Activated naive CD8-positive, alpha-beta T cell treated with anti-CD3 and anti-CD28 coated beads for 36 hours (primary cell): ENCODE measurements at regions not wholly inside any gene's neighbourhood (a gene's known extent, or its start where the extent isn't known, plus 50 kb on each side); places are given as distances from the start of the nearest gene placed in this dataset.

ENCODE experiments used
- DNase-seq: peaks from one replicate; pipeline ENCODE4 v3.0.0; 2021
- H3K27ac Mint-ChIP-seq: one replicate; pipeline ENCODE4 v1.8.0; 2022; ENCODE audit warnings: mild to moderate bottlenecking, moderate library complexity, mixed read lengths
- H3K27me3 Mint-ChIP-seq: one replicate; pipeline ENCODE4 v1.8.0; 2022; ENCODE audit warnings: mild to moderate bottlenecking, mixed read lengths
- H3K36me3 Mint-ChIP-seq: one replicate; pipeline ENCODE4 v1.8.0; 2021; ENCODE audit warnings: mild to moderate bottlenecking, mixed read lengths
- H3K4me1 Mint-ChIP-seq: one replicate; pipeline ENCODE4 v1.8.0; 2021; ENCODE audit warnings: mixed read lengths
- H3K4me3 Mint-ChIP-seq: one replicate; pipeline ENCODE4 v1.8.0; 2022; ENCODE audit warnings: mild to moderate bottlenecking, moderate library complexity, mixed read lengths
- H3K9me3 Mint-ChIP-seq: one replicate; pipeline ENCODE4 v1.8.0; 2022; ENCODE audit warnings: mixed read lengths

DNA sequence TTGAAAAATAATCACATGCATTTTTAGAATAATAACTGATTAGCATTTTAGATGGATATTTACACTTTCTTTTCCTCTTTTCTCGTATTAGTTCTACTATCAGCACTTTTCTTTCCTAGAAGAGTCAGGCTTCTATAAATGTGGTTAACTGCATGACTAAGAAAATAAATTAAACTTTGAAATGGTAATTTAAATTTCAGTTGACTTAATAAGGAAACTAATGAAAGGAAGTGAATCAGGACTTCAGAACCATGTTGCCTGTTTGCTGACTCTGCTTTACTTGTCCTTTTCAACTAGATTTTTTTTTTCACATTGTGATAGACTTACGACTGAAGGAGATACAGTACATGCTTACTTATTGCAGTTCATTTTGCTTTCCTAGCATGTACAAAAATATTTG lies 1258.2 kb upstream of the EYS start:
- no peak for DNase-seq
- Mint-ChIP-seq H3K4me3 (no peak overlapping the region), H3K9me3 (peaks cover 1% of the 10 kb centered on the region), H3K4me1 (no peaks in the 10 kb centered on the region), H3K27ac (no peak overlapping the region), H3K36me3 (no peaks in the 10 kb centered on the region), H3K27me3 (no peaks in the 10 kb centered on the region)

DNA sequence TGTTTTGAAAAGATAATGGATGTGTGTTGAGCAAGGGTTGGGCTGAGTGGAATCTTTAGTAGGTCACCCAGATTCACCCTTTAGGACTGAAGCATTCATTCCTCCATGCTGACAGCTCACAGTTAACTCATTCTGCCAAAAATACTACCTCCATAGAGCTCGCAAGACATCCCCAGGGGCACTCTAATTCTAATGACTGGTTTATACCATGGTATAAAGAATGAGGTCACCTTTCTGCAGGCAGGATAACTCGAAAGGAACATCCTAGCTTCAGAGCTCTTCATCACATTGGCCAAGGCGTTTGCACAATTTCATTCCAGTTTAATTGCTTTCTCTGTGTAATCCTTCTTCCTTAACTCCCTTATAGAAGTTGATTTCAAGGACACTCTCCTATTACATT lies 1257.2 kb upstream of the EYS start:
- Mint-ChIP-seq H3K27ac (no peak overlapping the region), H3K4me1 (no peaks in the 10 kb centered on the region), H3K4me3 (no peak overlapping the region), H3K27me3 (no peaks in the 10 kb centered on the region), H3K36me3 (no peaks in the 10 kb centered on the region), H3K9me3 (peaks cover 3% of the 10 kb centered on the region)
- no peak for DNase-seq

DNA sequence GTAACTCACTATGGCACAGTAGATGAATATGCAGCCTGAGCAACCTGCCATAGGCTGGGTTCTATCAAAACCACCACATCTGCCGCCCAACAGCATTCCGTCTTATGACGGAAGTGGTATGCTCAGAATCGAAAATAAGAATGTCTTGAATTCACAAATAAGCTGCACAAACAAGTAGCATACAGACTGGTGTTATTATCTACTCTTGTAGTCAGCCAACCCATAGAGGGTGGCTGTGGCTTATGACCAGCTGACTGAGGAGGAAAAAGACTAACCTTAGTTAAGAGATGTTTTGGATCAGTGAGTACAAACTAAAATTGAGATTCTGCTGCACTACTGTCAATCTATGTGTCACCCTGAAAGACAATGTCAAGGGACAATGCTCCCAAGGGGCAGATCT lies 1255.1 kb upstream of the EYS start:
- H3K36me3 Mint-ChIP-seq, result no peaks in the 10 kb centered on the region
- no peak overlapping the region for H3K4me3 Mint-ChIP-seq
- H3K27me3 Mint-ChIP-seq, result no peaks in the 10 kb centered on the region
- no peaks in the 10 kb centered on the region for H3K4me1 Mint-ChIP-seq
- H3K27ac Mint-ChIP-seq, result no peak overlapping the region
- peaks cover 3% of the 10 kb centered on the region for H3K9me3 Mint-ChIP-seq
- DNase-seq, result no peak

DNA sequence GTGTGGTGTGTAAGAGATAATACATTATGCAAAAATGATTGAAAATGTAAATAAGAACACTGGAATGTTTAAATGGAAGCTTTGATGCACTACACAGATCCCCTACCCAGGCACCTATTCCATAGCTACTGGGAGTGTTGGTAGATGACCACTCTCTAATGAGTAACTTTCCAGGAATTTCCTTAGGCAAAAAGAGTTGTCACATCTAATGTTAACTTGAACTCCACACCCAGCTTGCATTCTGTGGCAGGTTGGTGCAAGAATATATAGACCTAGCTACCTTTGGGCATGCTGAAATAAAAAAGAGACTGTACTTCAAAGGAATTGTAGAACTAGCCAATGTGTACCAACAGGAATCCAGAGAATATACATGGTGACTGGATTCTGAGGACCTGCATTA lies 1254.2 kb upstream of the EYS start:
- no peak overlapping the region for H3K4me3 Mint-ChIP-seq
- no peak for DNase-seq
- no peak overlapping the region for H3K27ac Mint-ChIP-seq
- H3K27me3 Mint-ChIP-seq, result no peaks in the 10 kb centered on the region
- H3K4me1 Mint-ChIP-seq, result no peaks in the 10 kb centered on the region
- peaks cover 2% of the 10 kb centered on the region for H3K9me3 Mint-ChIP-seq
- no peaks in the 10 kb centered on the region for H3K36me3 Mint-ChIP-seq

DNA sequence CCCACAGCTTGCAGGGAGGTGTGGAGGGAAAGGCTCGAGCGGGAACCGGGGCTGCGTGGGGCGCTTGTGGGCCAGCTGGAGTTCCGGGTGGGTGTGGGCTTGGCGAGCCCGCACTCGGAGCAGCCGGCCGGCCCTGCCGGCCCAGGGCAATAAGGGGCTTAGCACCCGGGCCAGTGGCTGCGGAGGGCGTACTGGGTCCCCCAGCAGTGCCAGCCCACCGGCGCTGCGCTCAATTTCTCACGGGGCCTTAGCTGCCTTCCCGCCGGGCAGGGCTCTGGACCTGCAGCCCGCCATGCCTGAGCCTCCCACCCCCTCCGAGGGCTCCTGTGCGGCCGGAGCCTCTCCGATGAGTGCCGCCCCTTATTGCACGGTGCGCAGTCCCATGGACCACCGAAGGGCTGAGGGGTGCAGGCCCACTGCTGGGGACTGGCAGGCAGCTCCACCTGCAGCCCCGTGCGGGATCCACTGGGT lies 1242.2 kb upstream of the EYS start:
- Mint-ChIP-seq H3K4me3 (no peak overlapping the region), H3K27ac (no peak overlapping the region), H3K36me3 (no peaks in the 10 kb centered on the region), H3K27me3 (no peaks in the 10 kb centered on the region), H3K4me1 (no peaks in the 10 kb centered on the region), H3K9me3 (peaks cover 5% of the 10 kb centered on the region)
- no peak for DNase-seq

DNA sequence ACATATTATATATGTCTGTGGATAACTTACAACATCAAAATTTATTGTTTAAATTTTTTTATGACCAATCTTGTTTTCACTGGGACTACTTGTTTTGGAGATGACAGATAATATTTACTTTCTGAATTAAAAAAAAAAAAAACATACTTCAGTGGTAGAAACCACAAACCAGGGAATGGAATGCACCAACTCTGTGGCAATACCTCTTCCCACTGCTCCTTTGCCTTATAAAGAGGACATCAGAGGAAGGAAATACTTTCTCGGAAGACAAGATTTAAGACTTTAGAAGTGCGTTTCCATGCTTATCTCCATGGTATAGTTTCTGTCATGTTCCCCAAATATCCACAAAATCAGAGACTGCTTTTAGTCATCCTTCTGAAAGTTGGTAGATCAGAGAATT lies 1241.1 kb upstream of the EYS start:
- H3K27ac Mint-ChIP-seq, result no peak overlapping the region
- H3K9me3 Mint-ChIP-seq, result peaks cover 6% of the 10 kb centered on the region
- H3K27me3 Mint-ChIP-seq, result no peaks in the 10 kb centered on the region
- H3K4me3 Mint-ChIP-seq, result no peak overlapping the region
- H3K36me3 Mint-ChIP-seq, result no peaks in the 10 kb centered on the region
- no peaks in the 10 kb centered on the region for H3K4me1 Mint-ChIP-seq
- DNase-seq, result no peak

DNA sequence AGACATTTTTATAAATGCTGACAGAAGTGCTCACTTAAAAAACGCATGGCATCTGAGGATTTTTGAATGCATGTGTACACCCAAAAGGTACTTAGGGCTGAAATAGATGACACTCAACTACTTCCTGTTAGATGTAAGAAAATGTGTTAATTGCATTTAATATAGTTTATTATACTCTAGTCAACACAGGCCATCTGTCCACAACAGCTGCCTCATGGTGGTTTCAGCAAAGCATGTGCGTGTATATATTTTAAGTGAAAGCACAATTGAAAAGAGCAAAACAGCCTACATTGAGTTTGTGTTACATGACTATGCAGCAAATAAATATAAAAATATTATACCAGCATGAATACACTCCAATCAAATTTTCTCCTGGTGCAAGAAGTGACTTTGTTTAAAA lies 1233.0 kb upstream of the EYS start:
- Mint-ChIP-seq H3K27me3 (no peaks in the 10 kb centered on the region), H3K4me3 (no peak overlapping the region), H3K9me3 (peaks cover 3% of the 10 kb centered on the region), H3K4me1 (no peaks in the 10 kb centered on the region), H3K36me3 (no peaks in the 10 kb centered on the region), H3K27ac (no peak overlapping the region)
- no peak for DNase-seq

DNA sequence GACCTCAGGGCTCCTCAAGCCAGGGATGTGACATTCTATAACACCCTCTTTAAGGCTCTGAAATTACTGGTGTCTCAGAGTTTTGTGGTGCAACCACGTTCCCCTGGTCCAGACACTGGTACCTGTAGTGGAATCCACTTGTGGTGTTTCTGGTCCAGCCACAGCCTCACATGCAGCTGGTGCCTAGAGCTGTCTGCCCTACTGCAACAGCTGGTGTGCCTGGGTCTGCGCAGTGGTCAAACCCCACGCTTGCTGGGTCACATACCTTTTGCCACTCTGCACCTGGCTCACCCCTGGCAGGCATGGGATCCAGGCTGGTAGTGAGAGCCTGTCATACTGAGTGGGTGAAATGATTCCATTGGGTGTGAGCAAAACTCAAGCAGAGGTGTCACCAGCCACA lies 1230.2 kb upstream of the EYS start:
- H3K27ac Mint-ChIP-seq, result no peak overlapping the region

DNA sequence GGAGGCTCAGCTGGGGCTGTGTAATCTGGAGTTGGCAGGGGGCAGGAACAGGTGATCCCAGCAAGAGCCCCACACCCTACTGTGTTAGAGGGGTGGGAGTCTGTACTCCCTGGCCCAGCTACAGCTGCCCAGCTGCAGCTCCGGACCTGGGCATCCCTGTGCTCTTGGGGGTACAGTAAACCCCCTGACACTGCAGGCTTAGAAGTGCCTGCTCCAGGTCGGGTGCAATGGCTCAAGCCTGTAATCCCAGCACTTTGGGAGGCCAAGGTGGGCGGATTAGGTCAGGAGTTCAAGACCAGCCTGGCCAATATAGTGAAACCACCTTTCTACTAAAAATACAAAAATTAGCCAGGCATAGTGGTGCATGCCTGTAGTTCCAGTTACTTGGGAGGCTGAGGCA lies 1228.6 kb upstream of the EYS start:
- H3K4me1 Mint-ChIP-seq, result no peaks in the 10 kb centered on the region
- H3K9me3 Mint-ChIP-seq, result peaks cover 2% of the 10 kb centered on the region
- H3K36me3 Mint-ChIP-seq, result no peaks in the 10 kb centered on the region
- no peak for DNase-seq
- H3K4me3 Mint-ChIP-seq, result no peak overlapping the region
- no peaks in the 10 kb centered on the region for H3K27me3 Mint-ChIP-seq
- H3K27ac Mint-ChIP-seq, result no peak overlapping the region

More for the DNA sequence above, 1230.2 kb upstream of the EYS start:
- H3K4me1 Mint-ChIP-seq, result no peaks in the 10 kb centered on the region
- H3K27me3 Mint-ChIP-seq, result no peaks in the 10 kb centered on the region
- H3K4me3 Mint-ChIP-seq, result no peak overlapping the region
- no peaks in the 10 kb centered on the region for H3K36me3 Mint-ChIP-seq
- peaks cover 2% of the 10 kb centered on the region for H3K9me3 Mint-ChIP-seq
- no peak for DNase-seq

DNA sequence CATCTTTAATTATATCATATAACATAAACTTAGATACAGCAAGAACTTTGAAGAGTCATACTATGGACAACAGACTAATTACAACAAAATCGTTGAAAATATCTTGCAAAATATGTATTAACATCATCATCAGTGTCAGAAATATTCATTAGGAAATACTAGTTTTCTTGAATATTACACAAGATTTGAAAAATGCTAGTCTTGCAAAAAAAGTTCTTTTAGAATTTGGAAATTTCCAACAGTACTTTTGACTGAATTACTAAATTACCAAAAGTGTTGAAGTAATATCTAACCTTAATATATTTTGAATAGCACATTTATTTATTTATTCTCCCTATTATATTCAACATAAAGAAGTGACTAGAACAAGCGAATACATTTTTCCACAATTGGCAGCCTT lies 1224.8 kb upstream of the EYS start:
- H3K9me3 Mint-ChIP-seq, result peaks cover 8% of the 10 kb centered on the region
- H3K4me3 Mint-ChIP-seq, result no peak overlapping the region
- no peak overlapping the region for H3K27ac Mint-ChIP-seq
- no peak for DNase-seq
- no peaks in the 10 kb centered on the region for H3K4me1 Mint-ChIP-seq
- H3K27me3 Mint-ChIP-seq, result no peaks in the 10 kb centered on the region
- no peaks in the 10 kb centered on the region for H3K36me3 Mint-ChIP-seq

DNA sequence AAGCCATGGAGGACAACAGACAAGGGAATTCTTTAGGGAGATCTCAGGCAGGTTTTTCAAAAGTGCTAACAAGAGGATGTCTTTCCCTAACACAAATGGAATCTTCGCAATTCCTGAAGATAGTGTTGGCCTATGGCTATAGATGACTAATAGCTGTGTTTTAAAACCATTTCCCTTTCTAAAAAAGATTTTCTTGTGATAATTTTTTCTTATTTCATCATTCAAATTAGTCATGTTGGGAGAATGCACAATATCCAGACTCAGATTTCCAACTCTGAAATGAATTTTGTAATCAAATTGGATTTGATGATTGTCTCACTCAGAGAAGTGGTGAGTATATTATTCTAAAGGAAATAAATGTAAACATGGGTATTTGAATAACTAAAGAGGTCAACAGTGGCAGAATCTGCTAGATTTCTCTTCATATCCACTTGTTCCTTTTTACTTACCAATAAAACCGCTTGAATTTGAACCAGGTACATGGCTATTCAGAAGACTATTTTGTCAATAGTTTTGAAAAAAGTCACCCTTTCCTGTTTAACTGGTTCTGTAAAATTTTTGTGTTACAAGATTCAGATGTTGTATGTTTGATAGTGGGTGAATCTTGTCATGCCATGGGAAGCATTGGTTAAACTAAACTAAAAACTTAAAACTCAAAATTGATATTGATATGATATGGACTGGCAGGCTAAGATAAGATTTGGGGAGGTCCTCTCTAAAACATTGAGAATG lies 1223.7 kb upstream of the EYS start:
- no peaks in the 10 kb centered on the region for H3K4me1 Mint-ChIP-seq
- no peaks in the 10 kb centered on the region for H3K36me3 Mint-ChIP-seq
- no peak overlapping the region for H3K4me3 Mint-ChIP-seq
- DNase-seq, result no peak
- peaks cover 13% of the 10 kb centered on the region for H3K9me3 Mint-ChIP-seq
- H3K27me3 Mint-ChIP-seq, result no peaks in the 10 kb centered on the region
- no peak overlapping the region for H3K27ac Mint-ChIP-seq

DNA sequence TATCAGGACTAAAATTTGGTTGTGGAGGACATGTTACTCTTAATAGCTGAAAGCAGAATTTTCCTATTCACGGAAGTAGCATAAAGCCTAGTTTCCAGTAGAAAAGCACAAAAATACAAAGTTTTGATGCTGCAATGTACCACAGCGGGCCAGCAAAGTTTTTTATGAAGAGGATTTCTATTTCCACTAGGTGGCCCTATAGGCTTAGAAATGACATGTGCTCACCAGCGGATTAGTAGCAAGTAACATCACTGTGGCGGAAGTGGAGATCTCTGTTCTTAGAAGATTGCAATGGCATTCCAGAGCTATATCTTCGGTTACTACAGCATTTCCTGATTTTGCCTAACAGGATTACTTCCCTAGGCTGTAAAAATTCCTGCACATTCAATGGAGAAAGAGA lies 1219.0 kb upstream of the EYS start:
- Mint-ChIP-seq H3K27me3 (no peaks in the 10 kb centered on the region), H3K36me3 (peaks cover 4% of the 10 kb centered on the region), H3K9me3 (peaks cover 30% of the 10 kb centered on the region), H3K4me1 (no peaks in the 10 kb centered on the region), H3K4me3 (no peak overlapping the region), H3K27ac (no peak overlapping the region)
- DNase-seq, result no peak

DNA sequence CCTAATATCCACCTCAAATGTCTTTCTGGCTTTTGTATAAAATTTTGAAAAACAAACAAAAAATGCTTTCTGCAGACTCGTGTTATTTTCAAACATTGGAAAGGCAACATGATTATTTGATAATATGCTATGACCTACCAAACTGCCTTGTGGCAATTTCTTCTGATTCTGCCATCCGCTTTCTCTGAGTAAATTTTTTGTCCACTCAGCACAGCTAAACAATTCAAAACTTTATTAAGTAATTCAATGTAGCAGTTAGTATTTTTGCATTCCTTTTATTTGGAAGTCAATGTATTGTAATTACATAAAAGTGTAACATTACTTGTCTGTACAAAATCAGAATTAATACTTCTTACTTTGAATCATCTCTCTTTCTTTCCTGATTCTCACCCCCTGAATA lies 1206.6 kb upstream of the EYS start:
- H3K4me1 Mint-ChIP-seq, result no peaks in the 10 kb centered on the region
- H3K36me3 Mint-ChIP-seq, result no peaks in the 10 kb centered on the region
- H3K4me3 Mint-ChIP-seq, result no peak overlapping the region
- no peaks in the 10 kb centered on the region for H3K27me3 Mint-ChIP-seq
- no peak for DNase-seq
- H3K27ac Mint-ChIP-seq, result no peak overlapping the region
- H3K9me3 Mint-ChIP-seq, result no peaks in the 10 kb centered on the region

DNA sequence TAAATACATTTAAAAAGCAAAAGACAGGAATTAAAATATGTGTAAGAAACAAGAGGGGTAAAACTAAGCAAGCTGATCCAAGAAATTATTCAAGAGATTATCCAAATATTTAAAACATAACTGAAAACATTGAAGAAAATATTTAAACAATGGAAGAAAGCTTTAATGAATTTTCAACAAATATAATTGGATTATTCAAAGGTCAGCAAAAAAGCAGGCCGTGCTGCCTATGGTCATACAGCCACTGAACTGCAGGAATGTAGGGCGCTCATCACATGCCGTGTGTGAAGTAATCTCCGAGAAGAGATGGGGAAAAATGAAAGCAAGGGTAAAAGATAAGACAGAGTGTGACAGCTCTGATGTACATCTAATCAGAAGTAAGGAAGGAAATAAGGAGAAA lies 1195.4 kb upstream of the EYS start:
- no peak overlapping the region for H3K27ac Mint-ChIP-seq
- H3K36me3 Mint-ChIP-seq, result no peaks in the 10 kb centered on the region
- peaks cover 5% of the 10 kb centered on the region for H3K9me3 Mint-ChIP-seq
- H3K4me3 Mint-ChIP-seq, result no peak overlapping the region
- H3K4me1 Mint-ChIP-seq, result no peaks in the 10 kb centered on the region
- no peaks in the 10 kb centered on the region for H3K27me3 Mint-ChIP-seq
- DNase-seq, result no peak

DNA sequence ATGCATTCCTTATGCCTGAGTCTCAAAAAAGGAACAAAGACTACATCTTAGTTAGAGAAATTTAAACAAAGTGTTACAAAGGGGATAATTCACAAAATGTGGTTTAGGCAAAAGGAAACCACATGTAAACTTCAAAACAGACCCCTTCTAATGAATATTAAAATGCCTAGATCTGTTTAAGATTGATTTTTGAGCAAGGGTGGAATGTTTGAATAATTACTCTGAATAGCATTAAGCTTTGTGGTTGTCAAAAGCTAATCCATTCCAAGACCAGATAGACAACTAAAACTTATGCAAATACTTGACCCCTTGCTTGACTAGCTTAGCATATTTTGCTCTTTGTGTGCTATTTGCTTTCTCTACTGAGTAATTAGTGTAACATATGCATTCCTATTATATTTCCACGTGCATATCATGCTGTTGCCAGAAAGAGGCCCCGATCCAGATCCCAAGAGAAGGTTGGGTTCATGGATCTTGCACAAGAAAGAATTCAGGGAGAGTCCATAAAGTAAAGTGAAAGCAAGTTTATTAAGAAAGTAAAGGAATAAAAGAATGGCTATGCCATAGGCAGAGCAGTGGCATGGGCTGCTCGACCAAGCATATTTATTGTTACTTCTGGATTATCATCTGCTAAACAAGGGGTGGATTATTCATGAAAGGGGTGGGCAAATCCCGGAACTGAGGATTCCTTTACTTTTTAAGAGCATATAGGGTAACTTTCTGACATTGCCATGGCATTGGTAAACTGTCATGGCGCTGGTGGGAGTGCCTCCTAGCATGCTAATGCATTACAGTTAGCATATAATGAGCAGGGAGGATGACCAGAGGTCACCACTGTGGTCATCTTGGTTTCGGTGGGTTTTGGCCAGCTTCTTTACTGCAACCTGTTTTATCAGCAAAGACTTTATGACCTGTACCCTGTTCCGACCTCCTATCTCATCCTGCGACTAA lies 1193.4 kb upstream of the EYS start:
- no peak overlapping the region for H3K27ac Mint-ChIP-seq
- no peaks in the 10 kb centered on the region for H3K27me3 Mint-ChIP-seq
- H3K4me3 Mint-ChIP-seq, result no peak overlapping the region
- peaks cover 6% of the 10 kb centered on the region for H3K9me3 Mint-ChIP-seq
- no peaks in the 10 kb centered on the region for H3K4me1 Mint-ChIP-seq
- DNase-seq, result no peak
- H3K36me3 Mint-ChIP-seq, result no peaks in the 10 kb centered on the region

DNA sequence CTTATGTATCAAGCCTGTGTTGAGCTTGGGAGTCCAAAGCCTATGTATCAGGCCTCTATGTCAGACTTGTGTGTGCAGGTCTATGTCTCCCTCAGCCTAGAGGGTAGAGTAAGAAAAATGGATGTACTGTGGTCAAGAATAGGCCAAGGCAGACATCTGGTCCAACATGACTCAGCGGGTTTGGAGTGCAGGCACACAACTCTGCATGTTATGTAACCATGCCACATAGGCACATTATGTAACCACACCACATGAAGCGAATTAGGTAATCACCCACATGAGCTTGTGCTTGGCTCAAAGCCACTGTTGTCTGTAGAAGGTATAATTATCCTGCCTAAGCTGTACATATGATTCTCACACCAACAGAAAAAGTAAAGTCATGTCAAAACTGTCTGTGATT lies 1190.5 kb upstream of the EYS start:
- Mint-ChIP-seq H3K4me3 (no peak overlapping the region), H3K27me3 (no peaks in the 10 kb centered on the region), H3K36me3 (no peaks in the 10 kb centered on the region), H3K27ac (no peak overlapping the region), H3K9me3 (peaks cover 4% of the 10 kb centered on the region), H3K4me1 (no peaks in the 10 kb centered on the region)
- DNase-seq, result no peak
